A673 (cell line): ENCODE measurements at regions not wholly inside any gene's neighbourhood (a gene's known extent, or its start where the extent isn't known, plus 50 kb on each side); places are given as distances from the start of the nearest gene placed in this dataset.

Source experiments
- CTCF ChIP-seq: fragments of 300-800, 200-600 bp; sonication (generic); conservative IDR thresholded peaks from 2 replicates; pipeline ENCODE4 v1.5.1; 2017; ENCODE audit warnings: low read depth, mild to moderate bottlenecking, antibody characterized with exemption, low read length, moderate library complexity, mixed read lengths
- EZH2 ChIP-seq: fragments of 200-600 bp; sonication (generic); IDR thresholded peaks from 2 replicates; pipeline ENCODE4 v1.6.1; 2017; ENCODE audit warnings: borderline replicate concordance, low read depth, mild to moderate bottlenecking, mixed read lengths, antibody characterized with exemption, low read length; ENCODE audit not compliant: poor library complexity, severe bottlenecking

DNA sequence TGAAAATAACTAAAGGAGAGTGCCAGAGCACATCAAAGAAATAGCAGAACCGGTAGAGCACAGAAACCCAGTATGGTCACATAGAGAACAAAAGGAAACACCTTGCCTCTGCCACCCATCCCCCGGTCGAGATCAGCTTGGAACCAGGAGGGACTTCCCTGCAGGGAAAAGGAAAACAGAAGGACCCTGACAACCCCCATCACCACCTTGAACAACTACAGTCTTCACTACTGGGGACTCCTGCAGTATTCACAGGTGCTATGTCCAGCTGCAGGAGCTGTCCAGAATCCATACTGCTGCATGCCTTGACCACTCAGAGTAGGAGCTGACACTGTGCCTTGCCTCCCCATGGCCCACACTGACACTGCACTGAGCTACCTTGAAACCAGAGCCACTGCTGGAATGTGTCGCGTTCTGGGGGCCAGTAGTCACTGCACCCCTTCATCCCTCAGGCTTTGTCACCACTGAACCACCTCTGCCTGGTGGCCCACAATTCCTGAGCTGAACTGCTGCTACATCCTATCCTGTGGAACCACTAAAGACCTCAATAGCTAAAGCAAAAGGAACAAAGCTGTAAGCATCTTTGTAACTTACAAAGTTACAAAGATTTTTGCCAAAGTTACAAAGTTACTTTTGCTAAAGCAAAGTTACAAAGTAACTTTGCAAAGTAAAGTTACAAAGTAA lies 66.8 kb downstream of the TRIL start:
- TF ChIP-seq CTCF = no peak
- TF ChIP-seq EZH2 = no peak
